ENCODE measurements at regions not wholly inside any gene's neighbourhood (a gene's known extent, or its start where the extent isn't known, plus 50 kb on each side); places are given as distances from the start of the nearest gene placed in this dataset.

- H3K27me3 Mint-ChIP-seq: peaks cover 37% of the 10 kb centered on the region
- peak; percentile 59 for DNase-seq
Measured at GRCh38 chr20:37615340-37616109, 78.3 kb upstream of the CTNNBL1 start.

GRCh38 chr20:37611852-37612251 is 82.0 kb upstream of the CTNNBL1 start:
- H3K4me1 Mint-ChIP-seq (ENCODE audit: low read depth): no peaks in the 10 kb centered on the region
- H3K27ac Mint-ChIP-seq: no peak overlapping the region
- H3K27me3 Mint-ChIP-seq: peaks cover 30% of the 10 kb centered on the region
- H3K4me3 Mint-ChIP-seq: no peak overlapping the region
- no peak for DNase-seq
- H3K36me3 Mint-ChIP-seq (ENCODE audit: low read depth): no peaks in the 10 kb centered on the region
- no peaks in the 10 kb centered on the region for H3K9me3 Mint-ChIP-seq

More at GRCh38 chr20:37615340-37616109, 78.3 kb upstream of the CTNNBL1 start:
- Mint-ChIP-seq H3K9me3 (no peaks in the 10 kb centered on the region), H3K4me1 (ENCODE audit: low read depth) (no peaks in the 10 kb centered on the region), H3K27ac (no peak overlapping the region), H3K4me3 (no peak overlapping the region), H3K36me3 (ENCODE audit: low read depth) (no peaks in the 10 kb centered on the region)

- no peaks in the 10 kb centered on the region for H3K36me3 Mint-ChIP-seq (ENCODE audit: low read depth)
- no peak overlapping the region for H3K27ac Mint-ChIP-seq
- DNase-seq: no peak
- no peak overlapping the region for H3K4me3 Mint-ChIP-seq
- no peaks in the 10 kb centered on the region for H3K9me3 Mint-ChIP-seq
- peaks cover 28% of the 10 kb centered on the region for H3K27me3 Mint-ChIP-seq
- no peaks in the 10 kb centered on the region for H3K4me1 Mint-ChIP-seq (ENCODE audit: low read depth)
Measured at GRCh38 chr20:37611346-37611745, 82.5 kb upstream of the CTNNBL1 start.

GRCh38 chr20:37610203-37610798 is 82.6 kb upstream of the BLCAP start:
- H3K27ac Mint-ChIP-seq: no peak overlapping the region
- no peaks in the 10 kb centered on the region for H3K4me1 Mint-ChIP-seq (ENCODE audit: low read depth)
- H3K27me3 Mint-ChIP-seq: peaks cover 29% of the 10 kb centered on the region
- H3K9me3 Mint-ChIP-seq: no peaks in the 10 kb centered on the region
- H3K4me3 Mint-ChIP-seq: no peak overlapping the region
- H3K36me3 Mint-ChIP-seq (ENCODE audit: low read depth): no peaks in the 10 kb centered on the region
- no peak for DNase-seq

GRCh38 chr20:37602634-37603033 is 75.0 kb upstream of the BLCAP start:
- Mint-ChIP-seq H3K27me3 (peaks cover 37% of the 10 kb centered on the region), H3K9me3 (no peaks in the 10 kb centered on the region), H3K27ac (no peak overlapping the region), H3K4me1 (ENCODE audit: low read depth) (no peaks in the 10 kb centered on the region), H3K4me3 (no peak overlapping the region), H3K36me3 (ENCODE audit: low read depth) (no peaks in the 10 kb centered on the region)
- no peak for DNase-seq

- H3K4me1 Mint-ChIP-seq (ENCODE audit: low read depth): no peaks in the 10 kb centered on the region
- H3K27me3 Mint-ChIP-seq: peaks cover 46% of the 10 kb centered on the region
- H3K36me3 Mint-ChIP-seq (ENCODE audit: low read depth): no peaks in the 10 kb centered on the region
- no peak overlapping the region for H3K27ac Mint-ChIP-seq
- no peak overlapping the region for H3K4me3 Mint-ChIP-seq
- no peak for DNase-seq
- H3K9me3 Mint-ChIP-seq: no peaks in the 10 kb centered on the region
Measured at GRCh38 chr20:37600486-37600885, 72.8 kb upstream of the BLCAP start.

GRCh38 chr20:37598575-37599342 is 71.1 kb upstream of the BLCAP start:
- no peak for DNase-seq
- Mint-ChIP-seq H3K4me3 (no peak overlapping the region), H3K27ac (no peak overlapping the region), H3K36me3 (ENCODE audit: low read depth) (no peaks in the 10 kb centered on the region), H3K4me1 (ENCODE audit: low read depth) (no peaks in the 10 kb centered on the region), H3K9me3 (no peaks in the 10 kb centered on the region), H3K27me3 (peaks cover 41% of the 10 kb centered on the region)

GRCh38 chr20:37598100-37598543 is 70.4 kb upstream of the BLCAP start:
- Mint-ChIP-seq H3K27me3 (peaks cover 45% of the 10 kb centered on the region), H3K4me3 (no peak overlapping the region), H3K27ac (no peak overlapping the region)

GRCh38 chr20:37596890-37597536 is 69.3 kb upstream of the BLCAP start:
- no peaks in the 10 kb centered on the region for H3K4me1 Mint-ChIP-seq (ENCODE audit: low read depth)
- no peaks in the 10 kb centered on the region for H3K36me3 Mint-ChIP-seq (ENCODE audit: low read depth)
- no peak overlapping the region for H3K4me3 Mint-ChIP-seq
- H3K27me3 Mint-ChIP-seq: peaks cover 46% of the 10 kb centered on the region
- no peak for DNase-seq
- H3K9me3 Mint-ChIP-seq: no peaks in the 10 kb centered on the region
- H3K27ac Mint-ChIP-seq: no peak overlapping the region

More at GRCh38 chr20:37598100-37598543, 70.4 kb upstream of the BLCAP start:
- no peak for DNase-seq
- Mint-ChIP-seq H3K9me3 (no peaks in the 10 kb centered on the region), H3K36me3 (ENCODE audit: low read depth) (no peaks in the 10 kb centered on the region), H3K4me1 (ENCODE audit: low read depth) (no peaks in the 10 kb centered on the region)

GRCh38 chr20:37596168-37596567 is 68.5 kb upstream of the BLCAP start:
- H3K27me3 Mint-ChIP-seq: peaks cover 50% of the 10 kb centered on the region
- DNase-seq: no peak
- no peaks in the 10 kb centered on the region for H3K4me1 Mint-ChIP-seq (ENCODE audit: low read depth)
- H3K4me3 Mint-ChIP-seq: no peak overlapping the region
- H3K36me3 Mint-ChIP-seq (ENCODE audit: low read depth): no peaks in the 10 kb centered on the region
- H3K27ac Mint-ChIP-seq: no peak overlapping the region
- no peaks in the 10 kb centered on the region for H3K9me3 Mint-ChIP-seq

GRCh38 chr20:37593710-37594109 is 66.0 kb upstream of the BLCAP start:
- no peak overlapping the region for H3K4me3 Mint-ChIP-seq
- no peak overlapping the region for H3K27ac Mint-ChIP-seq
- H3K36me3 Mint-ChIP-seq (ENCODE audit: low read depth): no peaks in the 10 kb centered on the region
- H3K27me3 Mint-ChIP-seq: peaks cover 52% of the 10 kb centered on the region
- no peak for DNase-seq
- no peaks in the 10 kb centered on the region for H3K9me3 Mint-ChIP-seq
- no peaks in the 10 kb centered on the region for H3K4me1 Mint-ChIP-seq (ENCODE audit: low read depth)

- no peak for DNase-seq
- Mint-ChIP-seq H3K27ac (no peak overlapping the region), H3K27me3 (peaks cover 39% of the 10 kb centered on the region), H3K4me3 (no peak overlapping the region), H3K9me3 (peaks cover 5% of the 10 kb centered on the region), H3K36me3 (ENCODE audit: low read depth) (no peaks in the 10 kb centered on the region), H3K4me1 (ENCODE audit: low read depth) (no peaks in the 10 kb centered on the region)
Measured at GRCh38 chr20:37590938-37591490, 63.3 kb upstream of the BLCAP start.

GRCh38 chr20:37586078-37586477 is 58.4 kb upstream of the BLCAP start:
- DNase-seq: no peak
- peaks cover 54% of the 10 kb centered on the region for H3K27me3 Mint-ChIP-seq
- no peaks in the 10 kb centered on the region for H3K36me3 Mint-ChIP-seq (ENCODE audit: low read depth)
- peaks cover 10% of the 10 kb centered on the region for H3K9me3 Mint-ChIP-seq
- H3K4me1 Mint-ChIP-seq (ENCODE audit: low read depth): no peaks in the 10 kb centered on the region
- no peak overlapping the region for H3K27ac Mint-ChIP-seq
- no peak overlapping the region for H3K4me3 Mint-ChIP-seq

- Mint-ChIP-seq H3K9me3 (peaks cover 10% of the 10 kb centered on the region), H3K36me3 (ENCODE audit: low read depth) (no peaks in the 10 kb centered on the region), H3K27me3 (peaks cover 60% of the 10 kb centered on the region), H3K4me1 (ENCODE audit: low read depth) (no peaks in the 10 kb centered on the region), H3K4me3 (no peak overlapping the region), H3K27ac (no peak overlapping the region)
- DNase-seq: no peak
Measured at GRCh38 chr20:37584238-37584807, 56.6 kb upstream of the BLCAP start.

Measured in activated T-cell treated with anti-CD3 and anti-CD28 coated beads, Interleukin-2, amount 50 U/mL, for 24 hours (primary cell).